ENCODE measurements at regions not wholly inside any gene's neighbourhood (a gene's known extent, or its start where the extent isn't known, plus 50 kb on each side); places are given as distances from the start of the nearest gene placed in this dataset.

DNA sequence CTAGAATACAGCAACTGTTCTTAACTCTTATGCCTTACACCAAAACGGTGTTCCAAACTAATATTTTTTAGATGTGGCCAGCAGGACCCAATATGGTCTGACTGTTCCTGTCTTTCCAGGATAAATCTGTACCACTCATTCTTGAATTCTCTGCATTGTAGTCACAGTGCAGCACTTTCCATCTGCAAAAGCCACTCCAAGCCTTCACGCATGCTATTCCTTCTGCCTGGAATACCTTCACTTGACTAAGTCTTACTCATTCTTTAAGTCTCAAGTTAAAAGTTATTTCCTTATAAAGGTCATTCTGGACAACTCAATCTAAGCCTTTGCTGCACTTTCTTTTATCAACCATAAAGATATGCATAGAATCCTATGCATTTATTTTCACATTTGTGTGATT, 1194.5 kb downstream of the PLA2G4A start:
- TF ChIP-seq ZFP30 (CRISPR knock-in tag; IDR thresholded peaks at IDR 0.05) (no peak), ZNF565 (CRISPR knock-in tag; conservative IDR thresholded peaks at IDR 0.05; ENCODE audit: low read depth) (no peak), ZNF8 (CRISPR knock-in tag; IDR thresholded peaks at IDR 0.05) (no peak), OSR1 (CRISPR knock-in tag; IDR thresholded peaks at IDR 0.05) (no peak), ESRRG (CRISPR knock-in tag; IDR thresholded peaks at IDR 0.05) (no peak)
- TF ChIP-seq, protein P1, sequence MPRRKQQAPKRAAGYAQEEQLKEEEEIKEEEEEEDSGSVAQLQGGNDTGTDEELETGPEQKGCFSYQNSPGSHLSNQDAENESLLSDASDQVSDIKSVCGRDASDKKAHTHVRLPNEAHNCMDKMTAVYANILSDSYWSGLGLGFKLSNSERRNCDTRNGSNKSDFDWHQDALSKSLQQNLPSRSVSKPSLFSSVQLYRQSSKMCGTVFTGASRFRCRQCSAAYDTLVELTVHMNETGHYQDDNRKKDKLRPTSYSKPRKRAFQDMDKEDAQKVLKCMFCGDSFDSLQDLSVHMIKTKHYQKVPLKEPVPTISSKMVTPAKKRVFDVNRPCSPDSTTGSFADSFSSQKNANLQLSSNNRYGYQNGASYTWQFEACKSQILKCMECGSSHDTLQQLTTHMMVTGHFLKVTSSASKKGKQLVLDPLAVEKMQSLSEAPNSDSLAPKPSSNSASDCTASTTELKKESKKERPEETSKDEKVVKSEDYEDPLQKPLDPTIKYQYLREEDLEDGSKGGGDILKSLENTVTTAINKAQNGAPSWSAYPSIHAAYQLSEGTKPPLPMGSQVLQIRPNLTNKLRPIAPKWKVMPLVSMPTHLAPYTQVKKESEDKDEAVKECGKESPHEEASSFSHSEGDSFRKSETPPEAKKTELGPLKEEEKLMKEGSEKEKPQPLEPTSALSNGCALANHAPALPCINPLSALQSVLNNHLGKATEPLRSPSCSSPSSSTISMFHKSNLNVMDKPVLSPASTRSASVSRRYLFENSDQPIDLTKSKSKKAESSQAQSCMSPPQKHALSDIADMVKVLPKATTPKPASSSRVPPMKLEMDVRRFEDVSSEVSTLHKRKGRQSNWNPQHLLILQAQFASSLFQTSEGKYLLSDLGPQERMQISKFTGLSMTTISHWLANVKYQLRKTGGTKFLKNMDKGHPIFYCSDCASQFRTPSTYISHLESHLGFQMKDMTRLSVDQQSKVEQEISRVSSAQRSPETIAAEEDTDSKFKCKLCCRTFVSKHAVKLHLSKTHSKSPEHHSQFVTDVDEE (CRISPR knock-in tag; IDR thresholded peaks at IDR 0.05): no peak
- TF ChIP-seq, protein P2, sequence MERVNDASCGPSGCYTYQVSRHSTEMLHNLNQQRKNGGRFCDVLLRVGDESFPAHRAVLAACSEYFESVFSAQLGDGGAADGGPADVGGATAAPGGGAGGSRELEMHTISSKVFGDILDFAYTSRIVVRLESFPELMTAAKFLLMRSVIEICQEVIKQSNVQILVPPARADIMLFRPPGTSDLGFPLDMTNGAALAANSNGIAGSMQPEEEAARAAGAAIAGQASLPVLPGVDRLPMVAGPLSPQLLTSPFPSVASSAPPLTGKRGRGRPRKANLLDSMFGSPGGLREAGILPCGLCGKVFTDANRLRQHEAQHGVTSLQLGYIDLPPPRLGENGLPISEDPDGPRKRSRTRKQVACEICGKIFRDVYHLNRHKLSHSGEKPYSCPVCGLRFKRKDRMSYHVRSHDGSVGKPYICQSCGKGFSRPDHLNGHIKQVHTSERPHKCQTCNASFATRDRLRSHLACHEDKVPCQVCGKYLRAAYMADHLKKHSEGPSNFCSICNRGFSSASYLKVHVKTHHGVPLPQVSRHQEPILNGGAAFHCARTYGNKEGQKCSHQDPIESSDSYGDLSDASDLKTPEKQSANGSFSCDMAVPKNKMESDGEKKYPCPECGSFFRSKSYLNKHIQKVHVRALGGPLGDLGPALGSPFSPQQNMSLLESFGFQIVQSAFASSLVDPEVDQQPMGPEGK (CRISPR knock-in tag; IDR thresholded peaks at IDR 0.05; ENCODE audit: borderline replicate concordance): no peak

All from SK-N-SH treated with all-trans-retinoic acid at 6 μM for 48 hours (cell line).